Glomerular visceral epithelial cell (primary cell): ENCODE measurements at regions not wholly inside any gene's neighbourhood (a gene's known extent, or its start where the extent isn't known, plus 50 kb on each side); places are given as distances from the start of the nearest gene placed in this dataset.
A peak's percentile ranks its signal among the peaks of the same experiment; 100 is the strongest.

Experiments used
- DNase-seq: peaks from one replicate; pipeline ENCODE4 v3.0.0-alpha.2; 2016; ENCODE audit errors: extremely low spot score

GRCh38 chr1:165073185-165074007, 283.1 kb downstream of the LMX1A start:
- peak; percentile 42 for DNase-seq

DNA sequence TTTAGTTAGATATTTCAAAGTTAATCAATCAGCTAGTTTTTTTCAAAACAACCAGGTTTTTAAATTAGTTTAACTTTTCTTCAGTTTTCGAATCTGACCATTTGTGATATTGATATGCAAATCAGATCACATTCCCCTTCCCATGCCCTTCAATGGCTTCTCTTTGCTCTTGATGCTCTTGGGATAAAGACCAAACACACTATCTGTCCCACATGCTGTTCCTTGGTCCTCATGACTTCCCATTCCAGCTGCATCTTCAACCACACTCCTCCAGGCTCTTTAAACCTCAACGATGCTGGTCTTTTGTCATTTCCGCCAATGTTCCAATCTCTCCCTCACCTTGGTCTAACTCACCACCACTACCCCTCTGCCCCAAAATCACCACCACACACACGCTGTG, 285.8 kb downstream of the LMX1A start:
- no peak for DNase-seq

DNA sequence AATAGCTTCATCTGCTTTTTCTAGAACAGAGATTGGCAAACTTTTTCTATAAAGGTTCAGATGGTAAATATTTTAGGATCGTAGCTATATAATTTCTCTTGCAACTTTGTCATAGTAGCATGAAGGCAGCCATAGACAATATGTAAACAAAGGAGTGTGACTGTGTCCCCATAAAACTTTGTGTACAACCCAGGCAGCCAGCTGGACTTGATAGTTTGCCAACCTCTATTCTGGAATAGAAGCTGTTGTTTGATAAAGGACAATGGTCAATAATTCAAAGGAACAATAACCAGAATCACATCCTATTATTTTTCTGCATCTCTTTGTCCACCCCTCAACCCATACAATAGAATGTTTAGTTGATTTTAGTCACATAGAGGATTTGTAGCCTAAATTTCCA, 286.7 kb downstream of the LMX1A start:
- no peak for DNase-seq

- DNase-seq: no peak
Observed at GRCh38 chr1:165068741-165069140, 287.8 kb downstream of the LMX1A start.

- no peak for DNase-seq
Observed at GRCh38 chr1:165067829-165068228, 288.7 kb downstream of the LMX1A start.

DNA sequence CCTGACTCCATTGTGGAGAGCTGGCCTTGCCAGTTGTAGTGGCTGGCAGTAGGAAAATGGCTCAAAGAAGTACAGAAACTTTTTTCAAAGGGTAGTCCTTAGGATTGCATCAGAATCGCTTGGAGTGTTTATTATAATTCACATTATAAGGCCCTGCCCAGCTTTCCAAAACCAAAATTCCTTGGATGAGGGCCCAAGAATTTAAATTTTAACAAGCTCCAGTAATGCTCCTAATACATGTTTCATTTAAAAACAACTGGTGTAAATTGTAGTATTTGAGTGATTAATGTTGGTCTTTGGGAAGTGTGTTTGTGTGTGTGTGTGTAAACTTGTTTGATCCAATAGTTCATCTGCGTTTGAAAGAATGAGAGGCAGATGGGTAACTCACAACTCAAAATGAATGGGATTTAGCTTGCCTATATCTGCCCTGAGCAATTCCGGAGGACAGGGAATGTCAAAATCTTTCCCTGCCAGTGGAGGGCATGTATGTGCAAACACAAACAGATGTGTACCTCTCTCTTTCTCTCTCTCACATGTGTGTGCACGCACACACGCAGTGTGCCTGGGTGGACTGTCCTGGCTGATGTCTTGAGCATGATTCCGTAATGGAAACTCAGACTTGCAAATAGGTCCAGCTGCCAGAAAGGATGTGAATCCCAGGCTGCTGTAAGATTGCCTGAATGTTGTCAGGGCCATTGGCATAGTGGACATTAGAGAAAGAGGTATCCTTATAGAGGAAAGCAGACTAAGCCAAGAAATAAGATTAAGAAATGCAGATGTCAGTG, 293.1 kb downstream of the LMX1A start:
- DNase-seq: no peak

DNA sequence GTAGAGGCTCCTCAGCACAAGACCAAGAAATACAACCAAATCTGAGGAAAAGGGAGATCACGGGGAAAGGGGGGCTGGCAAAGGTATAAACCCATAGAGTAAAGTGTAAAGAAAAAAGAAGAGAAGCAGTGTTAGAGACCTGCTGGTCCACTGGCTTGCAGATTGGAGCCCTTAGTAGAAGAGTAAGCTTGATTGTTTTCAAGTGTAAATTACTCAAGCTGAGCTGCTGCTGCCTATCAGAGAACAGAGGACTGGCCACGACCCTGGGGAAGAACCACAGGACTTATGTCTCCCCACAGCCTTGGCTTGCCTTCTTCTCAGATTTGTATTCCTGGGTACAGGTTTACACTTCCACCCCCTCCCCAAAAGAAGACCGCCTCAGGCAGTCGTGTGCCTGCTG, 294.2 kb downstream of the LMX1A start:
- no peak for DNase-seq

GRCh38 chr1:165060285-165060793, 296.2 kb downstream of the LMX1A start:
- no peak for DNase-seq

GRCh38 chr1:165057956-165058355, 298.6 kb downstream of the LMX1A start:
- DNase-seq: no peak

DNA sequence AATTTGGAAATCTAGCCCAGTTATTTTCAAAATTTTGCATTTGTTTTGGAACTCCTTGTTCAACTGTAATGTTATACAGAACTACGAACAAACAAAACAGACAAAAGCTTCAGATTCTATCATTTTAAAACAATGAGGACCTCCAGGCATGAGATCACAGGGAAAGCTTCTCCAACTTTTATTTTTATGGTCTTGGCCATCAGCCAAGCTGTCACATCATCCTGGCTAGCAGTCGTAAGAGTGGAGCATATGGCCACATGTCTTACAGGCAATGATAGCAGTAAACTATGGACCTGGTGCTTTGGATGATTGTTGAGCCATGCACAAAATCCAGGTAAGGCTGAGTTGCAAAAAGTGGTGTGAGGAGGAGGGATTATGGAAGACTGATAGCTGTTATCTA, 299.6 kb downstream of the LMX1A start:
- no peak for DNase-seq

- no peak for DNase-seq
Observed at GRCh38 chr1:165055581-165055980, 300.9 kb downstream of the LMX1A start.

DNA sequence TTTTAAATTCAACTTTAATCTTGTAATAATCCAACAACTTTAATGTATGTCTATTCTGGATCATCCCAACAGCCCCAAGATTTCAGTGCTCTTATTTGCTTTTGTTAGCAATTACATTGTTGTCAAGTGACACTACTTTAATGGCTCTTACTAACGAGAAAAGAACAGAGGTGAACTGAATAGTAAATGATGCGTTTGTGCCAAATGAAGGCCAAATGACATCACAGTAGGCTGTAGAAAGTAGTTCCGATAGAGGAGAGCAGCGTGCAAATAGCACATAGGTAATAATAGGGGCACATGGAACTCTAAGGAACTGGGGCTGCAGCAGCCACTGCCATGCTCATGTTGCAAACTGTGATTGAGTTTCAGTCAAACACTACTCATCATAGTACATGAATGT, 301.9 kb downstream of the LMX1A start:
- DNase-seq: no peak

DNA sequence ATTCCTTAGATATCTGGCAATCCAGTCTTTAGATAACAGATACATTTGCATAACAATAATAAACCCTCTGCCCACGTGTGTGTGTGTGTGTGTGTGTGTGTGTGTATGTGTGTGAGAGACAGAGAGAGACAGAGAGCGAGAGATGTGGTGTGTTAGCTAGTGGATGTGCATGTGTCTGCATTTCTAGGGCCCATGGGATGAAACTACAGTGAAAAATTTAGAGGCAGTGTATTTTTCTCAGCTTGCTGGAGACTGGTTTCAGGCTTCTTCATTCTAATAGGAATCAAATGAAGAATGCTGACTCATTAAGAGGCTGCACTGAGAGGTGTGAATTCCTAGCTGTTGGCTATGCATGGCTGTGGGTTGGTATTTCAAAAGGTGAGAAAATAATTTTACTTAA, 303.2 kb downstream of the LMX1A start:
- no peak for DNase-seq

- DNase-seq: no peak
Observed at GRCh38 chr1:165052936-165053335, 303.6 kb downstream of the LMX1A start.

GRCh38 chr1:165052431-165052830, 304.1 kb downstream of the LMX1A start:
- no peak for DNase-seq

- no peak for DNase-seq
Observed at GRCh38 chr1:165050246-165050645, 306.3 kb downstream of the LMX1A start.

- DNase-seq: no peak
Observed at GRCh38 chr1:165047994-165048393, 308.5 kb downstream of the LMX1A start.

DNA sequence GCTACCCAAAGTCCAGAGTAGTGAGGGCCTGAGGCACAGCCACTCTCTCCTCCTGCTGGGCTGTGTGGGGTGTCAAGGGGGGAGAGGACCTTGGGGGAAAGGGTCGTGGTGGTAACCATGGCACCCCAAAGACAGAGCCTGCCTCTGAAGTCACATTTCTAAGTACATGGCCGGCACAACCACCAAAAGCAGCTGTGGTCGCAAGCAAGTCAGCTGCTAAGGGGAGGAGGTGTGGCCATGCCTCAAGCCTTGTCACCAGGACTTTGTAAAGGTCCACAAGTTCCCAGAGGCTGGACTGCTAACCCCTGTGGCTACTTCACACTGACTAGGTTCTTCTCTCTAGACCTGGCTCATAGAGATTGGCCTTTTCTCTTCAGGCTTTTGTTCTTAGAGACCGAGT, 310.6 kb downstream of the LMX1A start:
- no peak for DNase-seq

DNA sequence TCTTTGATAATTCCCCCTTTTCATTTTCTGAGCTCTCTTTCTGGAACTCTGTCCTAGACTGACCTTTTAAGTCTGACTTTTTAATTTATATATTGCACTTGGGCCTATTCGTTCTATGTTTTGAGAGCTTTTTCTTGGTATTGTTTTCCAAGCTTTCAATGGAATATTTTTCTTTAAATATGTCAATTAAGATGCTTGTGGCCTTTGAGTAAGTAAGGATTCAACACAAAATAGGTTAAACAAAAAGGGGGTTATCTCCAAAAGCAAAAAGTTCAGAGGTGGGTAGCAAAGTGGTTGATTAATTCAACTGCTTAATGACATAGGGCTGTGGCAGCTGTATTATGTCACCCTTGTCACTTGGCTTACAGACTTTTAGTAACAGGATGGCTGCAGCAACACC, 315.9 kb downstream of the LMX1A start:
- no peak for DNase-seq

DNA sequence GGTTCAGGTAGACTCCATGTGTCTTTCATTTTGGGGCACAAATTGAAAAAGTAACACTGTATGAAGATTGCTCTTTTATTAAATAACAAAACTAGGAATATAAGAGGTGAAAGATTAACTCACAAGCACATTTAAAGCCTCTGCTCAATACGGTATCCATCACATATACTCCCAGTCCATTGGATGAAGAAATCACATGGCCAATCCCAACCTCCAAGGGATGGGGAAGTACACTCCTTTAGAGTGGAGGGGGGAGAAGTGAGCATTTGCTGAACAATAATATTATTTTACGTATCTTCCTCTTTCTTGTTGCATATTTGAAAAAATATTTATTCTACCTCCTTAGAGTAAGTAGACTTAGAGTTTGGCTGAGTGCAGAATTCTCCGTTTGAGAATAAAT, 316.5 kb downstream of the LMX1A start:
- DNase-seq: no peak

DNA sequence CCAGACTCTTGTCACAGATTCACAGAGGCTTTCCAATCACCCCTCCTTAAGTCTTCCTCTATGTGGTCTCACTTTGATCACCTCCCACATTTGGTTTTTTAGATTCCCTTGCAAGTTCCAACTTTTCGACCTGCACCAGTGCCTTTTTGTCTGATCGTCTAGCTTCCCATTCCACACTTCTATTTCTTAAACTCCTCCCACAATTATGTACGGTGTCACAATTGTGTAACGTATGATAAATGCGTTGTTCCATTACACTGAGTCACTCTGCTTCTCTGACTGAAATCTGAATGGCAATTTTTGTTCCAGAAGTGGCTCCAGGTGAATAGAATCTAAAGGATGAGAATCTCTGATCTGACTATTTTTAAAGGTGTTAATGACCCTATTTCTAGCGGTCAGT, 320.1 kb downstream of the LMX1A start:
- DNase-seq: no peak

- no peak for DNase-seq
Observed at GRCh38 chr1:165034136-165034809, 322.2 kb downstream of the LMX1A start.
